GM12864 (cell line): ENCODE measurements at regions not wholly inside any gene's neighbourhood (a gene's known extent, or its start where the extent isn't known, plus 50 kb on each side); places are given as distances from the start of the nearest gene placed in this dataset.

ENCODE experiments used
- DNase-seq: peaks from one replicate; pipeline ENCODE4 v3.0.0-alpha.2; 2011; ENCODE audit warnings: low read depth
- H3K4me3 ChIP-seq: 2 replicates; pipeline ENCODE4 v1.5.1; 2011; ENCODE audit warnings: mild to moderate bottlenecking, low read depth, low read length, control low read depth
- TF ChIP-seq, protein P1 (sequence below): IDR thresholded peaks from 2 replicates; pipeline ENCODE4 v1.5.1; 2011; ENCODE audit warnings: low read depth, mild to moderate bottlenecking, moderate library complexity, low read length, control low read depth, inconsistent platforms; ENCODE audit errors: missing control alignments

DNA sequence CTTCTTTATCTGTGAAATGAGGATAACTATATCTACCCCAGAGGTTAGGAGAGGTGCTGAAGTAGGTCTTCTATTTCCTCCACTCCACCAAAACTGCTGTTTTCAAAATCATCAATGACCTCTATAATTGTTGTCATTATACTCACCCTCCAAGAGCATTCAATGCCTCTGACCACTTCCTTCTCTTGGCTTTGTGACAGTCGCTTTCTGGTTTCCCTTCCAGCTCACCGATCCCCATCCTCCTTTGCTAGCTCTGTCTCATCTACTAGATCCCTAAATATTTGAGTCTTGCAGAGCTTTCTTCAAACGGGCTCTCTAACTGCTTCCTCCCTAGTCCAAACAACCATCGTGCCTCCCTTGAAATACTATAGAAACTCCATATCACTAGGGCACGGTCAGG, 153.5 kb downstream of the RPLP1 start:
- TF ChIP-seq, protein P1, sequence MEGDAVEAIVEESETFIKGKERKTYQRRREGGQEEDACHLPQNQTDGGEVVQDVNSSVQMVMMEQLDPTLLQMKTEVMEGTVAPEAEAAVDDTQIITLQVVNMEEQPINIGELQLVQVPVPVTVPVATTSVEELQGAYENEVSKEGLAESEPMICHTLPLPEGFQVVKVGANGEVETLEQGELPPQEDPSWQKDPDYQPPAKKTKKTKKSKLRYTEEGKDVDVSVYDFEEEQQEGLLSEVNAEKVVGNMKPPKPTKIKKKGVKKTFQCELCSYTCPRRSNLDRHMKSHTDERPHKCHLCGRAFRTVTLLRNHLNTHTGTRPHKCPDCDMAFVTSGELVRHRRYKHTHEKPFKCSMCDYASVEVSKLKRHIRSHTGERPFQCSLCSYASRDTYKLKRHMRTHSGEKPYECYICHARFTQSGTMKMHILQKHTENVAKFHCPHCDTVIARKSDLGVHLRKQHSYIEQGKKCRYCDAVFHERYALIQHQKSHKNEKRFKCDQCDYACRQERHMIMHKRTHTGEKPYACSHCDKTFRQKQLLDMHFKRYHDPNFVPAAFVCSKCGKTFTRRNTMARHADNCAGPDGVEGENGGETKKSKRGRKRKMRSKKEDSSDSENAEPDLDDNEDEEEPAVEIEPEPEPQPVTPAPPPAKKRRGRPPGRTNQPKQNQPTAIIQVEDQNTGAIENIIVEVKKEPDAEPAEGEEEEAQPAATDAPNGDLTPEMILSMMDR: no peak
- no peak for DNase-seq
- H3K4me3 ChIP-seq: no peak overlapping the region

DNA sequence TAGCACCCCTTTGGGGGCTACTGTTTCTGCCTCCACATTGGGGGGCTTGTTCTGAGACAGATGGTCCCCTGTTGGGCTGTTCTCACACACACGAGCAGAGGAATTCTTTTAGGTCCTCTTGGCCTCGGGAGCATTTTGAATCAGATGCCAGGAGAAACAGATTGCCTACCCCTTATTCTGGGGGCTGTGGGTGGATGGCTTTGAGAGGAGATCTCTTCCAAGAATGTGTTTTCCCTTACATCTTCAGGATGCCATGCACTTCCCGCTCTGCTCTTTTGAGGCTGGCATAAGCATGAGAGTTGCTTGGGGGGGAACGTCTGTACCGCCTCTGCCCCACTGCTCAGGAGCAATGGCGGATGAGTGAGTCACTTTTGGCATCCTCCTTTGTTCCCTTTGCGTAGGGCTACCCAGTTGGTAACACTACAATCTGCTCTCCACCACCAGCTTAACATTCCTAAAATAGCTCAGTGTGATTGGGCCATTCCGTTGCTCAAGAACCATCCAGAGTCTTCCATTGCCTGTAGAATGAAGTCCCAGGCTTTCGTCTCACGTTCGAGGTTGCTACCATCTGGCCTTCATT, 154.4 kb downstream of the RPLP1 start:
- TF ChIP-seq, protein P1: no peak
- no peak for DNase-seq
- H3K4me3 ChIP-seq: no peak overlapping the region

GRCh38 chr15:69608661-69609060, 156.0 kb downstream of the RPLP1 start:
- H3K4me3 ChIP-seq: no peak overlapping the region
- TF ChIP-seq, protein P1: no peak
- no peak for DNase-seq

DNA sequence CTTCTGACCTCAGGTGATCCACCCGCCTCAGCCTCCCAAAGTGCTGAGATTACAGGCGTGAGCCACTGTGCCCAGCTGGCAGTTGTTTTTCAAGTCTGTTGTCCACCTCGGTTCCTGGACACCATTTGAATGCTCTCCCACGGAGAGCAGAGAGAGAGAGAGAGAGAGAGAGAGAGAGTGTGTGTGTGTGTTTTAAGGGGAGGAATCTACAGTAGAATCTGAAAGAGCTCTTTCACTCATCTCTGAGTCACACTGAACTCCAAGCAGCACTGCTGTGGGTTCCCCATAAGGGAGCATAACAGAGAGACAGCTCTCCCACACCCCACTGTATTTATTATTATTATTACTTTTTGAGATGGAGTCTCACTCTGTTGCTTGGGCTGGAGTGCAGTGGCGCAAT, 156.6 kb downstream of the RPLP1 start:
- no peak overlapping the region for H3K4me3 ChIP-seq
- no peak for DNase-seq
- TF ChIP-seq, protein P1: no peak

- no peak for DNase-seq
- TF ChIP-seq, protein P1: no peak
- no peak overlapping the region for H3K4me3 ChIP-seq
These were observed 157.2 kb downstream of the RPLP1 start for GRCh38 chr15:69609776-69610175.

GRCh38 chr15:69610277-69610676, 157.7 kb downstream of the RPLP1 start:
- TF ChIP-seq, protein P1: no peak
- DNase-seq: no peak
- H3K4me3 ChIP-seq: no peak overlapping the region

GRCh38 chr15:69610858-69611257, 158.2 kb downstream of the RPLP1 start:
- no peak for DNase-seq
- TF ChIP-seq, protein P1: no peak
- no peak overlapping the region for H3K4me3 ChIP-seq
